HT1080 (cell line): ENCODE measurements at regions not wholly inside any gene's neighbourhood (a gene's known extent, or its start where the extent isn't known, plus 50 kb on each side); places are given as distances from the start of the nearest gene placed in this dataset.
A peak's percentile ranks its signal among the peaks of the same experiment; 100 is the strongest.
"Not testable (repeated sequence)": the region's sequence is repeated elsewhere in the genome, so short reads cannot be mapped to it uniquely, and the experiment has no call there.

Experiments used
- DNase-seq: peaks from one replicate; pipeline ENCODE4 v3.0.0-alpha.2; 2015; ENCODE audit warnings: low read depth

DNA sequence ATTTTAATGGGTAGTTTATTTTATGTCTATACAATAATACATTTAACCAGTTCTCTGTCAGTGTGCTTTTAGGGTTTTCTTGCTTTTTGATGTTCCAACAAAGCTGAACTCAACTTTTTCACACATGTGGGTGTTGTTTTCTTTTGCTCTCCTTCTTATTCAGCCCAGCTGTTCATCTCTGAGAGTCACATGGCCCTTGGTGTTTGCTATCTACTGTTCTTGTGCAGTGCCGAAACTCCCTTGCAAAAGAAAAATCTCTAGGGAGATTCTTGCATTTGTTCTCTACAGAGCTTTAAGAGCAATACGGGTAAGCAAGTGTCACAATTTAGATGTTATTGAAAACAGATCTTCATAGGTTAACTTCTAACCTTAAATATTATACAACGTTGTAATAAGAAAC, 281.1 kb upstream of the CXADR start:
- DNase-seq = no peak

DNA sequence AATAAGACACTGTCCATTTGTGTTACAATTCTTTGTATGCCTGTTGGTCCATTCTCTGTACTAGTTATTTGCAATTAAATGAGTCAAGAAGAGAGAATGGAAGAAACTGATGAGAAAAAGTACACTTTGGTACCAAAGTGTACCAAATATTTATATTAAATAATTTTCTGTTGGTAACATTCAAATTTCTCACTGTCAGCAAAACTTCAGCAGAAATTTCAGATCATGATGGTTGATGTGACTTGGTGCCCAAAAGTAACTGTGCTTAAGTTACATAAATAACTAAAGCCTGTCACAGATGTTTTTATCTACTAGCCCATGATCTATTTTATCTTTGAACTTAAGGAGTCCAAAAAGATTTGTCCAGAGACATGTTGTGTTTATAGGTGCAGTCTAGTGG, 274.4 kb upstream of the CXADR start:
- DNase-seq = no peak

DNA sequence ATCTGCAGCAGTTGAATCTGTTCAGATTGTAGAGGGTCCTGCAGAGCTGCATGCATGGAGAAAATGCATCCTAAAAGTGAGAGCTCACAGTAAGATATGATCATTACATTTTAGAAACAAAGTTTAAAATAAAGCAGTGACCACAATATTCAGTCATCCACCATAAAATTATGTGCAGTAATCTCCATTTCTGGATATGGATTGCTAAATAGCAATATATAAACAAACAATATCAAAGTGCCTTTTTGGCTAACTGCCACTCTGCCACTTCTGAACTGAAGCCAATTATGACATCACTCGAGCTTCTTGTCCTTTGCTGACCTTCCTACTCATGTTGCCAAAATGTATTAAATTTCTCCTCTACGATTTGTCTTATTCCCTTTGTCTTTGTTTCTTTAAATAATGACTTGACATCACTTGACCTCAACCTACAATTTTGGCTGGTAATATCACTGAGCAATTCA, 262.0 kb upstream of the CXADR start:
- DNase-seq = no peak

DNA sequence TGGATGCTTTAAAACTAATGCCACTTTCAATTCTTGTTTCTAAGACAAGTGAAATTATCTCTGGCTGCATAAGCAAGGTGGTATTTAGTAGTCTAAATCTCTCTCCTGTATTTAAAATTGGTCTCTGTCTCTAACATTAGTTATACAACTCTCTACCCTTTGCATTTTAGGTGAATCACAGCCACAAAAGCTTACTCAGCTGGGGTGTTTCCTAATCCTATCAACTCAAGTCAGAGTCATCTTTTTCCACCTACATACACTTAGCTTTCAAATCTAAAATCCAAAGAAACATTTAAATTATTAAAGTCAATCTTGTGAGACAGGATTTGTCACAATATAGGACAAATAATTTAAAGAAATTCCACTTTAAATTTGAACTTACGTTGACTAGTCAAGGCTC, 255.1 kb upstream of the CXADR start:
- DNase-seq = no peak

DNA sequence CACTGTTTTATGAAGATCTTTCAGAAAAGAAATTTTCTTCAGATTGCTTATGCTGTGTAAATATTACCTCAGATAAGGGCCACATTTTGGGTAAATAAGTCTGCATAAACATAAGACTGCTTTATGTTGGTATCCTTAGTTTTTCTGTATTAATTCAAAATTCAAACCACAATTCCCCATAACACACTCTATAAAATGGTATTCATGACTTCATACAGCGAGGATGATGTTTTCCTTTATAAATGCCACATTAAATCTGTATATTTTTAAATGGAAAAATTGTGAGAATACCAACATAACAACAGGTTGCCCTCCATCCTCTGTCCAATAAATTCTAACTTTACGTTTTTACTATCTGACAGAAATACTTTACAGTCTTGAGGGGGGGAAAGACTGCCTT, 248.7 kb upstream of the CXADR start:
- DNase-seq = no peak

DNA sequence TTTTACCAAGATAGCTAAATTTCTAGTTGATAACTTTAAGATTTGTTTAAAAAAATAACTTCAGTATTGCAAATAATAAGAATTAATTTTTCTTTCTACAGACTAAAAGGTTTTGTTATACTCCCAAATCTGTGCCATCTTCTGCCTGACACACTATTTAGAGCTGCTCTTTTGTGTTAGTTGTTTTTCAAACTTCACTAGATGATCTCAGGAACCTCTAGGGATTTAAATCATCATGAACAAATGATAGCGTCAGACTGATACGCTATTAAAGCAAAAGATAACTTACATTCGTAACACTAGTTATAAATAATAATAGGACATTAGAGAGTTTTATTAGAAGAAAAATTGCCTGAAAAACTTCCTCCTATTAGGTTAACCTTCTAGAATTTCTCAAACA, 243.1 kb upstream of the CXADR start:
- no peak for DNase-seq

DNA sequence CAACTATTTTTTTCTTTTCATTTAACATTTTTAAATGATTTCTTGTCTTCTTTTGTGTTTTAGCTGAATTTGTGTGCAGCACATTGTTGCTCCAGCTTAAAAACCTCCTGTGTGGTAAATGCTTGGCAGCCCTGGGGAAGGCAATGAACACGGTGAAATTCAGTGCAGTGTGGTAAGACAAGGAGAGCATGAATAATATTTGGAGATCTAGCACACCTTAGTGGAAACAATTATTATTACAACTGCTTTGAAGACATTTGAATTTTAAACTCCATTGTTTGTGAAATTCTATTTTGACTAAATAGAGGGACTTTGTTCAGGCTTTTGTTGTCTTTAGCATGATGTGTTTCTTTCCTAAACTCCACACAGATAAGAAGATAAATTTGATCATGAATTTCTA, 242.6 kb upstream of the CXADR start:
- DNase-seq = peak; percentile 3

DNA sequence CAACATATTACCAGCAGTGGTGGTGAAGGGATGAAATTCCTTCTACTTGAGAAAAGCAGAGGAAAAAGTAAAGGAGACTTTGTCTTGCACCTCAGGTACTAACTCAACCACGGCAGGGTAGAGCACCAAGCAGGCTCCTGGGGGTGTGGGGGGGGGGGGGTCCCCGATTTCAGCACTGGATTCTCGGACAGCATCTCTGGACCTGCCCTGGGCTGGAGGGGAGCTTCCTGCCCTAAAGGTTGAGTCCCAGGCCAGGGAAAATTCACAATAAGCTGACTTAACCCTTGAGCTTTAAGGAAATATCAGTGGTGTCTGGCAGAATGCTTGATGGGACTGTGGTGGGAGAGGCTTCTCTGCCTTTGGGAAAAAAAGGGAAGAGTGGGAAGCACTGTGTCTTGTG, 233.2 kb upstream of the CXADR start:
- no peak for DNase-seq

DNA sequence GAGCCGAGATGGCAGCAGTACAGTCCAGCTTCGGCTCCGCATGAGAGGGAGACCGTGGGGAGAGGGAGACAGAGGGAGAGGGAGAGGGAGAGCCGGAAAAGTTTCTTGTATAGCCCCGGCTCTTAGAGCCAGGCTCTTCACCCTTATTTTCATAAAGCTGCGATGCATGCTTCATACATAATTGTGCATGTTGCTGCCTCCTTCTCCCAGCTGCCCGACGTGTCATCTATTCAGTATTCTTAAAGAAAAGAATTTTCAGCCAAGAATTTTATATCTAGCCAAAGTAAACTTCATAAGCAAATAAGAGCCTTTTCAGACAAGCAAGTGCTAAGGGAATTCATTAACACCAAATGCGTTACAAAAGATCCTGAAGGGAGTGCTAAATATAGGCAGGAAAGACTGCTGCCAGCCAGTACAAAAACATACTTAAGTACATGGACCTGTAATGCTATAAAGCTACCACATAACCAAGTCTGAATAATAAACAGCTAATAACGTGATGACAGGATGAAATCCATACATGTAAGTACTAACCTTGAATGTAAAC, 219.8 kb upstream of the CXADR start:
- DNase-seq = not testable (repeated sequence)

DNA sequence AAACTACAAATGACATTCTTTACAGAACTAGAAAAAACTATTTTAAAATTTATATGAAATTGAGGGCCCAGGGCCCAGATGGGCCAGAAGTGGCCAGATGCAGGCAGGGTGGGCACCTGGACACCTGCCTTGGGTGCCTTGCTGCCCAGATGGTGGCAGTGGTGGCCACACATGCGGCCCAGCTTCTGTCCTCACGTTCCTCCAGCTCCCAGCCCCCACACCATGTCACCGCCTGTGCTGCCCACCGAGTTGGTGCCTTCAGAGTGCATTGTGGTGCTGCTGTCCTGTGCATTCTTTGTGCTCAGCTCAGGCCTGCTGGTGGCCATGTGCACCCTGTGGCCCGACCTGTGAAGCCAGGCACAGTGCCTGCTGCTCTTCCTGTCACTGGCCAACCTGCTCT, 216.8 kb upstream of the CXADR start:
- no peak for DNase-seq

DNA sequence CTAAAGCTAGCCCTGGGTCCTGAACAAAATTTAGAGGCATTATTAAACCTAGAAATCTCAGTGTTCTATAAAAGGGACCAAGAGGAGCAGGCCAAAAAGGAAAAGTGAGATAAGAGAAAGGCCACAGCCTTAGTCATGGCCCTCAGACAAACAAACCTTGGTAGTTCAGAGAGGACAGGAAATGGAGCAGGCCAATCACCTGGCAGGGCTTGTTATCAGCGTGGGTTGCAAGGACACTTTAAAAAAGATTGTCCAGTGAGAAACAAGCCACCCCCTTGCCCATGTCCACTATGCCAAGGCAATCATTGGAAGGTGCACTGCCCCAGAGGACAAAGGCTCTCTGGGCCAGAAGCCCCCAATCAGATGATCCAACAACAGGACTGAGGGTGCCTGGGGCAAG, 213.3 kb upstream of the CXADR start:
- not testable (repeated sequence) for DNase-seq

DNA sequence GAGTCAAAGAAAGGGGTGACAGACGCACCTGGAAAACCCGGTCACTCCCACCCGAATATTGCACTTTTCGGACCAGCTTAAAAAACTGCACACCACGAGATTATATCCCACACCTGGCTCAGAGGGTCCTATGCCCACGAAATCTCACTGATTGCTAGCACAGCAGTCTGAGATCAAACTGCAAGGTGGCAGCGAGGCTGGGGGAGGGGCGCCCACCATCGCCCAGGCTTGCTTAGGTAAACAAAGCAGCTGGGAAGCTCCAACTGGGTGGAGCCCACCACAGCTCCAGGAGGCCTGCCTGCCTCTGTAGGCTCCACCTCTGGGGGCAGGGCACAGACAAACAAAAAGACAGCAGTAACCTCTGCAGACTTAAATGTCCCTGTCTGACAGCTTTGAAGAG, 185.1 kb upstream of the CXADR start:
- DNase-seq = not testable (repeated sequence)

DNA sequence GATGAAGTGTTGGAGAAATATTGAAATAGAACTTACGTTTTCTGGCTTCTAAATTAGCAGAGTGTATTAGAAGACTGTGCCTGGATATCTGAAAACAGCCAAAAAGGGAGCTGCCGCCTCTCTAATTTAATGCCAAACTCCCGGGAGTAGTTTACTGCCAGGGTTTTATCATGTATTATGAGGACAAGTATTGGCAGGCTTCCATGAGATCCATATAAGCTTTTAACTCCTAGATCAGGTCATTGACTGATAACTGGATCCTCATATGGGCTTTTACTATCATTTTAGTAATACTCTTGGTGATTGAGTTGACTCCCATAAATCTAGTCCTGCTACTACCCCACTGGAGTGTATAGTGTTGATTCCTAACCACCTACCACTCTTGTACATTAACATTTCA, 178.4 kb upstream of the CXADR start:
- no peak for DNase-seq

DNA sequence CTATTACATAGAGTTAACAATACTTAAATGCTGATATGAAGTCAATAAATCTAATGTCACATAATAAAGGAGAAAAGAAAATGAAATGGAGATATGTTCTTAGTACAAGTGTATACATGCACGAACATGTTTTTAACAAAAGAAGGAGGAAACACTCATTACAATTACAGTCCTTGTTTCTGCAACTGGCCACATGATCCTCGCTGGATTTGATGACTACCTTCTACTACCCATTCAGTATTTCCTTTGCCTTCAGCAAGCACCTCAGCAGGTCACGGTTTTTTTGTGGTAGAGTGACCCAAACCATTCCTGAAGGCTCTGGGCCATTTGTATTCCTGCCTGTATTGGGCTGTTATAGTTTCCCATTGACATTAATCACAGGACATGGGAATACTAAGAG, 172.8 kb upstream of the CXADR start:
- no peak for DNase-seq

DNA sequence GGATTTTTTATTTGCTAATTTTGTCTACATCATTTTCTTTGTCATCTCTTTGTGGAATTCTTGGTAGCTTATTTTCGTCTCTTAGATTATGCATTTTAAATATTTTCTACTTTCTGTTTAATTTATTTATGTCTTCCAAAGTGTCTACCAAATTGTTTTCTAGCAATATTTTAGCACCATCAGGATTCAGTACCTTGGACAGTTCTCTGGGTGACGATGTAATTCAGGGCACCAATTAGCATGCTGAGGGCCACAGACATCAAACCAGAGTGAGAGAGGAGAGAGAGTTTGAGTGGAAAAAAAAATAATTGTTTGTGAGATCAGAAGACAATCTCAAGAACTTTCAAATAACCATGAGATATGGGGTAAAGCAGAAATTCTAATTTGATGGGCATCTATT, 169.8 kb upstream of the CXADR start:
- DNase-seq = peak; percentile 17

DNA sequence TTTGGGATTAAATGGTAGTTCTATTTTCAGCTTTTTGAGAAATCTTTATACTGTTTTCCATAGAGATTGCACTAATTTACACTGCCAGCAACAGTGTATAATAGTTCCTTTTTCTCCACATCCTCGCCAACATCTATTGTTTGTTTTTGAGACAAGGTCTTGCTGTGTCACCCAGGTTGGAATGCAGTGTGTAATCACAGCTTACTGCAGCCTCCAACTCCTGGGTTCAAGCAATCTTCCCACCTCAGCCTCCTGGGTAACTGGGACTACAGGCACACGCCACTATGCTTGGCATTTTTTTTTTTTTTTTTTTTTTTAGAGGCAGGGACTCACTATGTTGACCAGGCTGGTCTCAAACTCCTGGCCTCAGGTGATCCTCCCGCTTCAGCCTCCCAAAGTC, 164.5 kb upstream of the CXADR start:
- no peak for DNase-seq

DNA sequence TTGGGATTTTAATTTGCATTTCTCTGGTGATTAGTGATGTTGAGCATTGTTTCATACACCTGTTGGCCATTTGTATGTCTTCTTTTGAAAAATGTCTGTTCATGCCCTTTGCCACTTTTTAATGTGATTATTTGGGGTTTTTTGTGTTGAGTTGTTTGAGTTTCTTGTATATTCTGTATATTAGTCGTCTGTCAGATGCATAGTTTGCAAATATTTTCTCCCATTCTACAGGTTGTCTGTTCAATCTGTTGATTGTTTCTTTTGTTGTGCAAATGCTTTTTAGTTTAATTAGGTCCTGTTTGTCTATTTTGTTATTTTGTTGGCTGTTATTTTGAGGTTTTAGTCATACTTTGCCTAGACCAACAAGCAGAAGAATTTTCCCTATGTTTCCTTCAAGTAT, 164.0 kb upstream of the CXADR start:
- no peak for DNase-seq

DNA sequence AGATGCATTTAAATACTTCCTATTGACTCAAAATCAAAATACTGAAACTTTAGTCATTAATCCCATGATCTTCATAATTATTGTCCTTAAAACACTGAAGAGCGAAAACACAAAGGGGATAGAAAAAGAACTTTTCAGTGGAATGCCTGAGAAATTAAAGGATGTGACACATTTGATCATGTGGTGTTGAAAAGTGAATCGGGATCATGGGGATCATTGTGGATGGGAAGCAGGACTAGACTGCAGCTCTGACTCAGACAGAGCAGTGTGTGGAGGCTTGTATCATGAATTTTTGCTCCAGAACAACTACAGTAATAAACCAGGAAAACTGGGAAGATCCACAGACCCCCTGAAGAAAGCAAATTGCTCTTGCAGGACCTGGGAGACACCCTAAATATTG, 161.1 kb upstream of the CXADR start:
- DNase-seq = peak; percentile 64

DNA sequence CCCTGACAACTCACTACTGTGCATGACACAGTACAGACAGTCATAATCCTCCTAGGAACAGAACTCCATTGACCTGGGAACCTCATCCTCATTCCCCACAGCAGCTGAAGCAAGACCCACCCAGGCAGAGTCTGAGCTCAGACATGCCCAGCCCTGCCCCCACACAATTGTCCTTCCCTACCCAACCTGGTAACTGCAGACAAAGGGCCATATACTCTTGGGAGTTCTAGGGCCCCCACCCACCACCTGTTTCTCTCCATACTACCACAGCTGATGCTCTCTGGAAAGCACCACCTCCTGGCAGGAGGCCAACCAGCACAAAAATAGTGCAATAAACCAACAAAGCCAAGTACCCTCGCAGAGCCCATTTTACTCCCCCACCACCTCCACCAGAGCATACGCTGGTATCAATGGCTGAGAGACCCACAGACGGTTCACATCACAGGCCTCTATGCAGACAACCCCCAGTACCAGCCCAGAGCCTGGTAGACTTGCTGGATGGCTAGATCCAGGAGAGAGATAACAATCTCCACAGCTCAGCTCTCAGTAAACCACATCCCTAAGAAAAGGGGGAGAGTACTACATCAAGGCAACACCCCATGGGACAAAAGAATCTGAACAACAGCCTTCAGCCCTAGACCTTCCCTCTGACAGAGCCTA, 159.7 kb upstream of the CXADR start:
- no peak for DNase-seq

DNA sequence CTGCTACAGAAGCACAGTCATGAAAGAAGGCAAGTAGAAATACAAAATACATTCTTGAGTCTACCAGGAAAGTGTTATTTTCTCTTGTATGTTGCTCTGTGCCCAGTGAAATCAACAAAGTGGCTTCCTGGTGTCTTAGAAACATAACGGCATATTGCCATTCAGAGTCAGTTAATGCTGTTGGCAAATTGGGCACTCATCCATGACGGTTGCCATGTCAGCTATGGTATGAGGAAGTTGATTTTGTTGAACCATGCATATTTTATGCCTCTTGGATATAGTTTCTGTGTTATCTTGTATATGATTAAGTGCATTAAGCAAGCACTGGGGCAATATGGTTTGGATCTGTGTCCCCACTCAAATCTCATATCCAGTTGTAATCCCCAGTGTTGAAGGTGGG, 153.1 kb upstream of the CXADR start:
- no peak for DNase-seq

DNA sequence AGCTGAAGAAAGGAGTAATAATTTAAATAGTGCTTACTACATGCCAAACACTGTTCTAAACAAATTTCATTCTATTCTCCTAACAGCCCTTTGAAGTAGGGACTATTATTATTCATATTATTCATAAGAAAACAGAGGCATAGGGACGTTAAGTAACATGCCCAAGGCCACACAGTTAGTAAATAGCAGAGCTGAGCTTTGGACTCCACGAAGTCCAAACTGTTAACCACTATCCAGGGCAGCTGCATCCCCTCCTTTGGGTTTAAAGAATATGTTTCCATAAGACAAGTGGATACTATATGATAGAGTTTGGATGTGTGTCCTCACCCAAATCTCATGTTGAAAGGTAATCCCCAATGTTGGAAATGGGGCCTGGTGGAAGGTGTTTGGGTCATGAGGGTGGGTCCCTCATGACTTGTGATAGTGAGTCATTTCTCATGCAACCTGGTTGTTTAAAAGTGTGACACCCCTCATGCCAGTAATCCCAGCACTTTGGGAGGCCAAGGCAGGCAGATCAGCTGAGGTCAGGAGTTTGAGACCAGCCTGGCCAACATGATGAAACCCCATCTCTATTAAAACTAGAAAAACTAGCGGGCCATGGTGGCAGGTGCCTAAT, 144.0 kb upstream of the CXADR start:
- no peak for DNase-seq

DNA sequence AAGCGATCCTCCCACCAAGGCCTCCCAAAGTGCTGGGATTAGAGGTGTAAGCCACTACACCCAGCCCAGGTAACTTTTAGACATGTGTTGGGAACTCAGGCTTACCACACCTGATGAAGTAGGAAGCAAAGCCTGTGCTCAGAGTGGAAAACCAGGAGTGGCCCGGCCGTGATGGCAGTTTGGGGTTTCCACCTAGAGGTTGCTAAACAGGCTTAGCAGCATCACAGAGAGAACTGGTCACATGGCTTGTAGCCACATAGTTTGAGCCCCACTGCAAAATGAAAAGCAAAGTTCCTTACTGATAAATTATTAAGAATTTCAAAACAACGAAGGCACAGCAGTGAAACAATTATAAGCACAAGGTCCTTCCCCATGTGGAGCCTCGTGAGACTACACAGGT, 142.6 kb upstream of the CXADR start:
- DNase-seq = no peak

DNA sequence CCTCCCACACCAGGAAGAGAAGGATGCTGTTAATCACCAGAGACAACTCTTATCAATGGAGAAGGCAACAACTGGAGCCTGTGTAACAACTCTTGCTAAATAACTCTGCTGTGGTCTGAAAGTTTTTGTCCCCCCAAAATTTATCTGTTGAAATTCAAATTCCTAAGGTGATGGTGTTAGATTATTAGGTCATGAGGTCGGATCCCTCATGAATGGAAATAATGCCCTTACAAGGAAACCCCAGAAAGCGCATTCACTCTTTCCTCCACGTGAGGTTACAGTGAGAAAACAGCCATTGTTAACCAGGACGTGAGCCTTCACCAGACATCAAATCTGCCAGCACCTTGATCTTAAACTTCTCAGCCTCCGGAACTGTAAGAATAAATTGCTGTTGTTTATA, 141.9 kb upstream of the CXADR start:
- DNase-seq = no peak
